ENCODE measurements at regions not wholly inside any gene's neighbourhood (a gene's known extent, or its start where the extent isn't known, plus 50 kb on each side); places are given as distances from the start of the nearest gene placed in this dataset.

DNA sequence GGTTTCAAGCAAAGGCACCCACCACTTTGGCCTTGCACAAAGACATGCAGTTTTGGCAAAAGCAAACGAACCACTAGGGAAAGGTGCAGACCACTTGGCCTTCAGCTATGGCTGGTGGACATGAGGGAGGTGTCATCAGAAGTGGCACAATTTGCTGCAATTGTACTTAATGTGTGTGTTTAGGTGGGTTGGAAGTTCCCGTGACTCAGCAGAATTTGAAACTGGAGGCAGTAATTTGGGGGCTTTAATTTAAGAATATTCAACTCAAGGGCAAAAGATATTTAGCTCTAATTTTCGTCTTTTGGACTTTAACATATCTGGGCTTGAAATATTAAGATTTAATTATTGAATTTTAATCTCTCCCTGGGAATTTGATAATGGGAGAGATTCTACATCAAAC lies 115.6 kb upstream of the NOCT start:
- TF ChIP-seq, protein P1, sequence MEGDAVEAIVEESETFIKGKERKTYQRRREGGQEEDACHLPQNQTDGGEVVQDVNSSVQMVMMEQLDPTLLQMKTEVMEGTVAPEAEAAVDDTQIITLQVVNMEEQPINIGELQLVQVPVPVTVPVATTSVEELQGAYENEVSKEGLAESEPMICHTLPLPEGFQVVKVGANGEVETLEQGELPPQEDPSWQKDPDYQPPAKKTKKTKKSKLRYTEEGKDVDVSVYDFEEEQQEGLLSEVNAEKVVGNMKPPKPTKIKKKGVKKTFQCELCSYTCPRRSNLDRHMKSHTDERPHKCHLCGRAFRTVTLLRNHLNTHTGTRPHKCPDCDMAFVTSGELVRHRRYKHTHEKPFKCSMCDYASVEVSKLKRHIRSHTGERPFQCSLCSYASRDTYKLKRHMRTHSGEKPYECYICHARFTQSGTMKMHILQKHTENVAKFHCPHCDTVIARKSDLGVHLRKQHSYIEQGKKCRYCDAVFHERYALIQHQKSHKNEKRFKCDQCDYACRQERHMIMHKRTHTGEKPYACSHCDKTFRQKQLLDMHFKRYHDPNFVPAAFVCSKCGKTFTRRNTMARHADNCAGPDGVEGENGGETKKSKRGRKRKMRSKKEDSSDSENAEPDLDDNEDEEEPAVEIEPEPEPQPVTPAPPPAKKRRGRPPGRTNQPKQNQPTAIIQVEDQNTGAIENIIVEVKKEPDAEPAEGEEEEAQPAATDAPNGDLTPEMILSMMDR (optimal IDR thresholded peaks at IDR 0.05 in 1 of 3, IDR thresholded peaks at IDR 0.05 in 1 of 3, conservative IDR thresholded peaks at IDR 0.05 in 1 of 3; ENCODE audit: extremely low read depth in 1 of 3, insufficient read depth in 2 of 3, low read length in 3 of 3), result no peak
- no peak for TF ChIP-seq EZH2 (IDR thresholded peaks at IDR 0.05; ENCODE audit: low read length)
